DOHH2 (cell line): ENCODE measurements at regions not wholly inside any gene's neighbourhood (a gene's known extent, or its start where the extent isn't known, plus 50 kb on each side); places are given as distances from the start of the nearest gene placed in this dataset.

Experiments used
- H3F3A ChIP-seq: fragments of 200-600 bp; sonication (generic), shearing (Covaris generic); 2 replicates; pipeline ENCODE4 v1.6.0; 2016; ENCODE audit warnings: antibody characterized with exemption, mild to moderate bottlenecking; ENCODE audit not compliant: control insufficient read depth, insufficient read depth
- H3K27ac ChIP-seq: fragments of 200-600 bp; sonication (generic); 2 replicates; pipeline ENCODE4 v1.5.1; 2014; ENCODE audit warnings: low read depth, mild to moderate bottlenecking, low read length, moderate library complexity
- H3K27me3 ChIP-seq: fragments of 200-600 bp; sonication (generic); 2 replicates; pipeline ENCODE4 v1.6.1; 2014; ENCODE audit warnings: mild to moderate bottlenecking, low read length, mixed read lengths; ENCODE audit not compliant: control insufficient read depth
- H3K36me3 ChIP-seq: fragments of 200-600 bp; sonication (generic); 2 replicates; pipeline ENCODE4 v1.6.1; 2014; ENCODE audit warnings: mild to moderate bottlenecking, low read length, moderate library complexity, mixed read lengths; ENCODE audit not compliant: control insufficient read depth
- H3K4me1 ChIP-seq: fragments of 200-600 bp; sonication (generic); 2 replicates; pipeline ENCODE4 v1.6.1; 2014; ENCODE audit warnings: mild to moderate bottlenecking, low read length, mixed read lengths; ENCODE audit not compliant: control insufficient read depth
- H3K4me2 ChIP-seq: fragments of 200-600 bp; sonication (generic); 2 replicates; pipeline ENCODE4 v1.6.0; 2014; ENCODE audit warnings: mild to moderate bottlenecking, low read length, moderate library complexity
- H3K4me3 ChIP-seq: fragments of 200-600 bp; sonication (generic); 2 replicates; pipeline ENCODE4 v1.5.1; 2014; ENCODE audit warnings: mild to moderate bottlenecking, low read length, mixed read lengths
- H3K79me2 ChIP-seq: fragments of 200-600 bp; sonication (generic); 2 replicates; pipeline ENCODE4 v1.6.1; 2014; ENCODE audit warnings: mild to moderate bottlenecking, low read length, mixed read lengths; ENCODE audit not compliant: control insufficient read depth
- H3K9me2 ChIP-seq: fragments of 200-600 bp; sonication (generic); replicated peaks from 2 replicates; pipeline ENCODE4 v1.6.1; 2014; ENCODE audit warnings: mild to moderate bottlenecking, low read length, mixed read lengths; ENCODE audit not compliant: control insufficient read depth
- H3K9me3 ChIP-seq: fragments of 200-600 bp; sonication (generic); 2 replicates; pipeline ENCODE4 v1.6.1; 2014; ENCODE audit warnings: antibody characterized with exemption, low read length, mixed read lengths; ENCODE audit not compliant: control insufficient read depth, insufficient read depth
- H4K20me1 ChIP-seq: fragments of 200-600 bp; sonication (generic); 2 replicates; pipeline ENCODE4 v1.6.0; 2014; ENCODE audit warnings: low read depth, mild to moderate bottlenecking, antibody characterized with exemption, low read length, moderate library complexity; ENCODE audit not compliant: control insufficient read depth, insufficient read depth
- CTCF ChIP-seq: fragments of 200-600 bp; sonication (generic); IDR thresholded peaks from one replicate; pipeline ENCODE4 v1.5.1; 2014; ENCODE audit warnings: antibody characterized with exemption, mild to moderate bottlenecking, low read depth, low read length; ENCODE audit not compliant: poor library complexity, severe bottlenecking
- EZH2phosphoT487 ChIP-seq: fragments of 200-600 bp; sonication (generic); IDR thresholded peaks from 2 replicates; pipeline ENCODE4 v1.6.1; 2017; ENCODE audit warnings: borderline replicate concordance, mild to moderate bottlenecking, antibody characterized with exemption, low read length, moderate library complexity, mixed read lengths

GRCh38 chr1:70581661-70582060, 170.6 kb downstream of the CTH start:
- Histone ChIP-seq H3K4me1 (no peaks in the 10 kb centered on the region), H3K36me3 (no peaks in the 10 kb centered on the region), H3K27me3 (no peaks in the 10 kb centered on the region), H3K4me2 (no peak overlapping the region), H3K27ac (no peak overlapping the region), H3K9me3 (no peaks in the 10 kb centered on the region), H3F3A (no peaks in the 10 kb centered on the region), H4K20me1 (no peaks in the 10 kb centered on the region), H3K9me2 (no peaks in the 10 kb centered on the region), H3K4me3 (no peak overlapping the region), H3K79me2 (no peaks in the 10 kb centered on the region)
- TF ChIP-seq CTCF, result no peak
- TF ChIP-seq EZH2phosphoT487, result no peak

DNA sequence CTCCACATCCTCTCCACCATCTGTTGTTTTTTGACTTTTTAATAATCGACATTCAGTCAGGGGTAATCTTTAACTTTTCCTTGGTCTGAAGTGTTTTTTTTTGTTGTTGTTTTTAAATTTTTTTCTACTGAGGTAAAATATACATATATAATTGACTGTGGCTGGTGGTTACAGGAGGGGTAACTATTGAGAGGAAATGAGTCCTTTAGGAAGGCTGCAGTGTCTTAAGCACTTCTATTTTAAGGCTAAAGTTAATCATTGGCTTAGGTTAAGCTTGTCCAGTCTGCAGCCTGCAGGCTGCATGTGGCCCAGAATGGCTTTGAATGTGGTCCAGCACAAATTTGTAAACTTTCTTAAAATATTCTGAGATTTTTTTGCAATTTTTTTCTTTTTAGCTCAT, 172.5 kb downstream of the CTH start:
- Histone ChIP-seq H3F3A (no peaks in the 10 kb centered on the region), H3K79me2 (no peaks in the 10 kb centered on the region), H3K4me1 (no peaks in the 10 kb centered on the region), H3K4me3 (no peak overlapping the region), H3K27me3 (no peaks in the 10 kb centered on the region), H3K9me3 (no peaks in the 10 kb centered on the region), H3K27ac (no peak overlapping the region), H3K36me3 (no peaks in the 10 kb centered on the region), H4K20me1 (no peaks in the 10 kb centered on the region), H3K4me2 (no peak overlapping the region), H3K9me2 (no peaks in the 10 kb centered on the region)
- TF ChIP-seq EZH2phosphoT487, result no peak
- TF ChIP-seq CTCF, result no peak

GRCh38 chr1:70586046-70586445, 175.0 kb downstream of the CTH start:
- H3F3A ChIP-seq, result no peaks in the 10 kb centered on the region
- no peaks in the 10 kb centered on the region for H3K36me3 ChIP-seq
- H3K9me2 ChIP-seq, result no peaks in the 10 kb centered on the region
- no peak overlapping the region for H3K4me3 ChIP-seq
- no peak overlapping the region for H3K4me2 ChIP-seq
- no peaks in the 10 kb centered on the region for H3K9me3 ChIP-seq
- H3K27me3 ChIP-seq, result no peaks in the 10 kb centered on the region
- no peak overlapping the region for H3K27ac ChIP-seq
- no peaks in the 10 kb centered on the region for H3K79me2 ChIP-seq
- TF ChIP-seq EZH2phosphoT487 (no peak), CTCF (no peak)
- no peaks in the 10 kb centered on the region for H3K4me1 ChIP-seq
- no peaks in the 10 kb centered on the region for H4K20me1 ChIP-seq
